NCI-H774 (cell line): ENCODE measurements at regions not wholly inside any gene's neighbourhood (a gene's known extent, or its start where the extent isn't known, plus 50 kb on each side); places are given as distances from the start of the nearest gene placed in this dataset.

Experiments
- DNase-seq: peaks from one replicate; lab custom pipeline; 2025; lab: John Stamatoyannopoulos, UW

DNA sequence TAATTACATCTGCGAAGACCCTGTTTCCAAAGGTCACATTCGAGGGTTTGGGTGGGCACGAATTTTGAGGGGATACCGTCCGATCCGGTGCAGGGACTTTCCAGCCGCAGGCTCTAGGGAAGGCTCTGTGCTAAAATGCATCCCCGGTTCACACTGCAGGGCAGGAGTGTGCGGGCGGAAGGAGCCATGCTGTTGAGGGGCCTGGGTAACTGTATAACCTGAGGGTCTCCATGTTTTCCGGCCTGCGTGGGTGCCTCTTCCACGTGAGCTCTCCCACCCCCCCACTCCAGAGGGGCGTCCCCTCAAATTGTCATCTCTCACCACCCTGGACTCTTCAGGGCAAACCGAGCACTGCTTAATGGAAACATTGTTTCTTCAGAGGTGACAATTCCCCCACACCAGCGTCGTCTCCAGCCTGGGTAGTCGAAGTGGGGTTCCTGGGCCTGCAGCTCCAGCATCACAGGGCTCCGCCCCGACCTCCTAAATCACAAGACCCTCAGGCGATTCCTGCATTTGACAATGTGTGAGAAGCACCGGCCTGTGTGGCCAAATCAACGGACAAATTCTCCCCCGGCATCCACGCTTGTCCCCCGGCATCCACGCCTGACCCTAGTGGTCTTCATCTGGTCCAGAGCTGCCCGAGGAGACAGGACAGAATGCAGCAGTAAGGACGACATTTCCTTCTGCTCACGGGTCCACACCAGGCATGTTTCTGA, 51.2 kb downstream of the FOXL3 start:
- no peak for DNase-seq

DNA sequence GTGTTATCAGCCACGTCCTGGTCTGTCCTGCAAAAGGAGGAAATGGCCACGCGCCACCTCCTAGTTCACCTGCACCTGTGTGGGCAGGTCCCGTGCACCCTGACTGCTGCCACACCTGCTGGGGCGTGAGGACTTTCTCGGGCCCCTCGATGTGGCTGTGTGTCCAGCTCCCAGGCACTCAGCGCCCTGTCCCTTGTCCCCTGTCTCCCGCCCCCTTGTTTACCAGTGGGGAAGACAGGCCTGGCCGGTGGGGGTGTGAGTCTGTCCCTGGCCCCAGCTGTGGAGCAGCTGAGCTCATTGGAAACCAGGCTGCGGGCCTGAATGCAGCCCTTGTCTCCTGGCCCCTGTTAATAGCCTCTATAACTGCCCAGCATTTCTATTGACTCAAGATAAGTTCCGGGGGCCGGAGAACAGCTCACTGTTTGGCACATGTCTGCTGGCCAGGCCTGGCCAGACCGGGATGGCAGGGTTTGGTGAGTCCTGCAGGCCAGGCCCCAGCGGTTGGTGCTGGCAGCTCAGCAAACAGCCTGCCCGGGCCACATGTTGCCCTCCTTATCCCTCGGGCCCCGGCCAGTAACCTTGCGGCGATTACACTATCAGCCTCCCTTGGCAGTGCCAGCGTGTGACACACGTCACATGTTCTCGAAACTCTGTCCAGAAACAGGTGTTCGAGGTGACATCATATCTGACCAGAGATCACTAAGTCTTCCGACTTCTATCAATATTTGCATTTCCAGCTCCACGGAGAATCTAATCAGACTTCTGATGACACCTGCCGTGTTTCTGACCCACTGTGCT, 52.1 kb downstream of the FOXL3 start:
- no peak for DNase-seq

DNA sequence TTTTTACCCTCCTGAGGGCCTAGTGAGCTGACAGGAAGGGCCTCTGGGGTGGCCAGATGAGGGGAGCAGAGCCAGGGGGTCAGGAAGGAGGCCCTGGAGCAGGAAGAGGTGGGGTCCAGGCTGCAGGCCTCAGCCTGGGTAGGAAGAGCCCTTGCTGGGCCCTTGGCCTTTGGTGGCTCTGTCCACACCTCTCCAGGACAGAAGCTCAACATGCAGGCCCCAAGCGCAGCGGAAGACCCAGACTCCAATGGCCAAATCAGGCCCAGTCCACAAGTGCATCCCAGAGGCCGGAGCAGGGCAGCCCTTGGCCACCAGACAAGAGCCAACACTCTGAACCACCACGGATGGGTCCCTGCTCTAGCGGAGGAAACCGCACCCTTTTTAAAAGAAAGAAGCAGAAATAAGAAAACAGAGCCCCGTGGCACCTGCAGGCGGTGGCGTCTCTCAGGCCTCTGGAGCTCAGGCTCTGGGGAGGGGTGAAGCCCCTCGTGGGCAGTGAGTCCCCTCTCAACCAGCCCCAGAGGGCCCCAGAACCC, 52.8 kb downstream of the FOXL3 start:
- DNase-seq = no peak

DNA sequence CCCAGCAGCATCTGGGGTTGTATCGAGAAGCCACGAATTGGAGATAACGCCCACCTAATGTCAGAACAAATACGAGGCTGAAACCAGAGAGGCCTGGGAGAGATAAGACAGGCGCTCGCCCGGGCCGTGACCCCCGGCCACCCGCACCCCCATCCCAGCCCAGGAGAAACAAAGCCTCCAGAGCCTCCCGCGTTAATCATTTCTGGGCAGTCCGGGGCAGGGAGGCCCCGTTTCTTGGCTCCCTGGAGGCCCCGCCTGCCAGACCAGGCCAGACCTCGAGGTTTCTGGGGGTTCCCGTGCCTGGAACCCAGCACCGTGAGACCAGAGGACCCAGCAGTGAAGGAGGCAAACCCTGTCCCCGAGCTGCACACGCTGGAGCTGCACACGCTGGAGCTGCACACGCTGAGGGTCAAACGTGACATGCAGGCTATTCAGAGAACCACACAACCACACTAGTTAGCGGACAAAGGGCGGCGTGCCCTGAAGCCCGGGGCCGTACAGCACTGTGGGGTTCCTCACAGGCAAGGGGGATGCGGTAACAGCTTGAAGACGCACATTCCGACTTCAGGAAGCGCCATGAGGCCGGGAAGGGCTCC, 53.4 kb downstream of the FOXL3 start:
- DNase-seq = no peak

DNA sequence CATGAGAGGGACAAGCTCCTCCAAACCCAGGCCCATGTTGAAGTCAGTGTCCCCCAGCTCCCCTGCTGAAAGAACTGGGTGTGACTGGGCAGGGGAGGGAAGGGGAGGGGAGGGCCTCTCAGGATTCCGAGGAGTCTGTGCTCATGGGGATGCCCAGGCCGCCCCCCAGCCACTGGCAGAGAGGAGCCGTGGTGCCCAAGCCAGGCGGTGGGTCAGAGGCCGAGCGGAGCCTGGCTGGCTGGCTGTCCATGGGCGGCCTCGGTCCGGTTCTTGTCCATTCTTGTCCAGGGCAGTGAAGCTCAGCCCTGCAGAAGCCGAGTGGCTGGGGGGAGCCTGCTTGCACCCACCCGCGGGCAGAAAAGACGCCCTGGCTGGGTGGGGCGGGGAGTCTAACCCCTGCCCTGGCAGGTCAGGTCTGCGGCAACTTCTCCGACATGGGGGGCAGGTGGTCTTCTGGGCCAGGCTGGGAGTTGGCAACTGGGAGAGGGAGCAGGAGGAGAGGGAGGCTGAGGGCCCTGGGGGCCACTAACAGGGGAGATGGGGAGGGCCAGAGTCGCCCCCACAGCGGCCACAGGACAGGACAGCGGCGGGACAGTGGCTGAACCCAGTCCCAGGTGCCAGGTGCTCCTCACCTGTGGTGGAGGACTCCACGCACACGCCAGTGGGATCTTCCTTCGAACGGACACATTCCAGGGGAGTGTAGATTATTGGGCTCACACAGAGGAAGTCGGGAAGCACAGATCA, 54.1 kb downstream of the FOXL3 start:
- DNase-seq = no peak

DNA sequence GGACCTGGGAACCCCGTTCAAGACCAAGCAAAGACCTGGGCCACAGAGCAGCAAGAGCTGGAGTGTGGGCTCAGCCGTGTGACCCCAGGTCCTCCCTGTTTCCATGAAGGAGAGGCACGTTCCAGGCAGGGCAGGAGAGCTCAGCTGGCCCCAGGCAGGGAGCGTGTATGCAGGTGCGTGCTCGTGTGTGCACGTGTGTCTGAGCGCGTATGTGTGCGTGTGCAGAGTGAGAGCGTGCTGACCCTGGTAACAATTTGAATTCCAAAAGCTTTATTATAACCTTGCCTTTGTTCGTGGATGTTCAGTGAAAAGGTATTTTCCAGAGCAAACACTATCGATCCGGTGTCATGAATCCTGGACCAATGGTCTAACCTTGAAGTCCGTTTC, 54.6 kb downstream of the FOXL3 start:
- DNase-seq = no peak

DNA sequence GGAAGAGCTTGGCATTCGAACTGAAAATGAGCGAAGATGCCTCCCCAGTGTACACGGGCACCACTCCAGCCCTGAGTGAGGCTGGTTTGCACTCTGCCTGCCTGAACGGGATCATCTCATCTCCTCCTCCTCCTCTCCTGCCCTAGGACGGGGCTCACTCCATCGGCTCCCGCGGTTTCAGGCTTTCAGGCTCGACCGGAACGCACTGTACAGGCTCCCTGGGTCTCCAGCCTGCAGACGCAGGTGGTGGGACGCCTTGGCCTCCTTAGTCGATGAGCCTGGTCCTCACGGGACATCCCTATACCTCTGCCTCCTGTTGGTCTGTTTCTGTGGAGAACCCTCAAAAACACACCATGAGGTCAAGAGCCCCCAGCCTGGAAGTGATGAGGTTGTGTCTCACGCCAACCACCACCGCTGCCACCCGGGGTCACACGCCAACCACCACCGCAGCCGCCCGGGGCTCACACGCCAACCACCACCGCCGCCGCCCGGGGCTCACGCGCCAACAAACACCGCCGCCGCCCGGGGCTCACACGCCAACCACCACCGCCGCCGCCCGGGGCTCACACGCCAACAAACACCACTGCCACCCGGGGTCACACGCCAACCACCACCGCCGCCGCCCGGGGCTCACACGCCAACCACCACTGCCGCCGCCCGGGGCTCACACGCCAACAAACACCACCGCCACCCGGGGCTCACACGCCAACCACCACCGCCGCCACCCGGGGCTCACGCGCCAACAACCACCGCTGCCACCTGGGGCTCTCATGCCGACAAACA, 56.3 kb downstream of the FOXL3 start:
- no peak for DNase-seq

DNA sequence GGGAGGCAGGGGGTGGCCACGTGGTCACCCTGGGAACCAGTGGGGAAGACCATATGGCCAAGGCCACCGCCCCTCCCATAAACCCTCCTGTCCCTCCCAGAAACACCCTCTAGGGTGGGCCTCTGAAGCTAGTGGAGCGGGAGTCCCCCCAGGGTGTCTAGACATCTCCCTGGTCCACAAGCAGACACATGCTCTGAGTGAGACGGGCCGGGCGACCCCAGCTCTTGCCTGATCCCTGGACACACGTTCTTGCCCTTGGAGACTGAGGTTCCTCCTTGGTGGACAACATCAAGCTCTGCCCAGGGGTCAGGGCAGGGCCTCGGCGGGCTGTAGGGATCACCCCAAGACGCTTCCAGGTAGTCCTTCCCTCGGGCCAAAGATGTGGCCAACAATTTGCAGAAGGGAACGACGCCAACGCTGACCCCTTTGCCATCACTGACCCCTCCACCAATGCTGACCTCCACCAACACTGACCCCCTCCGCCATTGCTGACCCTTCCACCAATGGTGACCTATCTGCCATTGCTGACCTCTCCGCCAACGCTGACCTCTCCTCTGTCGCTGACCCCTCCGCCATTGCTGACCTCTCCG, 57.1 kb downstream of the FOXL3 start:
- no peak for DNase-seq

DNA sequence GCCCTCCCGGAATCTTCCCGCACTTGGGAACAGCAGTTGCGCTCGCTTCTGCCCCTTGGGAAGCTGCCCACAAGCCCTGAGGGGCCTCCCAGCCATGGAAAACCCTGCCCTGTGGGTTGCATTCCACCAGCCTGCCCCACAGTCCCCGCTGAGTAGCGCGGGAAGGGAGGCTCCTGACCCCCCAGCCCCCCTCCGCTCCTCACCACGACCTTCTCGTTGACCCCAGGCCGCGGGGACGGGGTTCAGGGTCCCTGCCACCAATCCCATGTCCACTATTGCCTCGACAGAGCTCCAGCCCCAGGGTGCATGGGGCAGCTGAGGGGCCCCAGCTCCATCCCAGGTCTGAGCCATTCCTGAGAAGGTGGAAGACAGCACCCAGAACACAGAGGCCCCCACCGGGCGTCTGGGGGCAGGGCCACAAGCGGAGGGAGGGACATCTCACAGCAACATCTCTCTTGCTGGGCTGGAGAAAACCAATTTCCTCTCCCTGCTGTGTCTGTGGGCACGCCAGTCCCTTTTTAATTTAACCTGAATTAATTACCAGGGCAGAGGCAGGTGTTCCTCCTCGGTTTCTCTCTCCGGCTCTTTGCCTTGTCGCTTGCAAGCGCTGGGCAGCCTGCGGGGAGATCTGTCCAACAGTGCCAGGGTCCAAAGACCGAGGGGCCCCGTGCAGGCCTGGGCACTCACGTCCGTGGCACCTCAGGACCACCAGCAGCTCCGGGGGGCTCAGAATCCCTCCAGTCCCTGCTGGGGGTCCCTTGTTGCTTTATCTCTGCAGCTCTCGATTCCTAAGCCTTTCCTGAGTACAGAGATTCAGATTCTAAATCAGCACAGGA, 57.9 kb downstream of the FOXL3 start:
- DNase-seq = no peak

DNA sequence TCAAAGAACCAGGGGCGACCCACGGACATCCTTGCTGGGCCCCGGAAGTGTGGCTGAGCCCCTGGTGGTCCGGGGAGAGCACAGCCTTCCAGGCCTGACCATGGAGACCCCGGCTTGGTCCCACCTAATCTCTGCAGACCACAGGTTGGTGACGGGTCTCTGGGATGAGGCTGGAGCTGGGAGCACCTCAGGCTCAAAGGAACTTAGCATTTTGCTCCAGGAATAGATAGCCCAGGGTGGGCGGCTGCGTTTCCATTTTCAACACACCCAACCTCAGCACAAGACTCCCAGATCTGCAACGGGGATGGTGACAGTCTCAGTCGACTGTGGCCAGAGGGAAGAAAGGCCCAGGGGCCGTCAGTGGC, 58.5 kb downstream of the FOXL3 start:
- DNase-seq = no peak

DNA sequence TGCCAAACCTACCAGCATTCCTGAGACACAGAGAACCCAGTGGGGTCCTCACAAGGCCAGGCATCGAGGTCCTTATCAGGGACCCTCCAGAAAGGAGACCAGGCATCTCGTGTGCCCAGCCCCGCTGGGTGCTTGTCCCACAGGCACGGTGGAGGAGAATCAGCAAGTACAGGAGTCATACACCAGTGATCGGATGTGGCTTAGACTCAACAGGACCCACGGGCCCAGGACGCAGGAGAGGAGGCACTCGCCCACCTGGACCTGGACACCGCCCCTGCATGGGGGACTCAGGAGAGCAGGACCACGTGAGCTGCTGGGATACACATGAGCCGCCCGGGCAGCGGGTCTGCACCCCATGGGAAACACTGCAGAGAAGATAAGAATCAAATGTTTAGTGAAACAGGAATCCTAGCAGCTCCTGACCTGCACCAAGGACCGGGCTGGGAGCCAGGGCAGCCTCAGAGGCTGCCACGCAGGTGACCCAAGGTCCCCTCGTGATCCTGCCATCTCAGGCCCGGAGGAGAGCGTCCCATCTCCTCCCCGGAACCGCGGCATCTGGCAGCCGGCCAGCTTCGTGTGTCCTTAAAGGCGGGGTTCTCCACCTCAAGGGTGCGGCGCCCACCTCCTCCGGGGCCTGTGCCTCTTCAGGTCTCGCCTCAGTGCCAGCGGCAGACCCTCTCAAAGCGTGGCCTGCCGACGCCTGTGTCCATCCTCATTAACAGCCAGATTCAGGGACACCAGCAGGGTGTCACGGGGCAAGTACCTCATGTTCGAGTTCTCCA, 59.2 kb downstream of the FOXL3 start:
- no peak for DNase-seq

DNA sequence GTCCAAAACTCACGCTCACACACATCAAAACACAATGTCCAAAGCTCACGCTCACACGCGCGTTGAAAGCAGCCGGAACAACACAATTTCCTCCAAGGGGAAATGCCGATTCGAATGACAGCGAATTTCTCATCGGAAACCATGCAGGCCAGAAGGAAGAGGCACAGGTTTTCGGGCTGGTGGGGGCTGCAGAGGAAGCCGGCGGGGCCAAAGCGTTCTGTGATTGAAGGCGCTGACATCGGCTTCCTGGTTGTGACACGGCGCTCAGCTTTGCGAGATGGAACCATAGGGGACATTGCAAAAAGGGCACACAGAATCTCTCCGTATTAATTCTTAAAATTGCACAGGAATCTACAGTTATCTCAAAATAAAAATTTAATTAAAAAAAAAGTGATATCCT, 61.3 kb downstream of the FOXL3 start:
- no peak for DNase-seq

DNA sequence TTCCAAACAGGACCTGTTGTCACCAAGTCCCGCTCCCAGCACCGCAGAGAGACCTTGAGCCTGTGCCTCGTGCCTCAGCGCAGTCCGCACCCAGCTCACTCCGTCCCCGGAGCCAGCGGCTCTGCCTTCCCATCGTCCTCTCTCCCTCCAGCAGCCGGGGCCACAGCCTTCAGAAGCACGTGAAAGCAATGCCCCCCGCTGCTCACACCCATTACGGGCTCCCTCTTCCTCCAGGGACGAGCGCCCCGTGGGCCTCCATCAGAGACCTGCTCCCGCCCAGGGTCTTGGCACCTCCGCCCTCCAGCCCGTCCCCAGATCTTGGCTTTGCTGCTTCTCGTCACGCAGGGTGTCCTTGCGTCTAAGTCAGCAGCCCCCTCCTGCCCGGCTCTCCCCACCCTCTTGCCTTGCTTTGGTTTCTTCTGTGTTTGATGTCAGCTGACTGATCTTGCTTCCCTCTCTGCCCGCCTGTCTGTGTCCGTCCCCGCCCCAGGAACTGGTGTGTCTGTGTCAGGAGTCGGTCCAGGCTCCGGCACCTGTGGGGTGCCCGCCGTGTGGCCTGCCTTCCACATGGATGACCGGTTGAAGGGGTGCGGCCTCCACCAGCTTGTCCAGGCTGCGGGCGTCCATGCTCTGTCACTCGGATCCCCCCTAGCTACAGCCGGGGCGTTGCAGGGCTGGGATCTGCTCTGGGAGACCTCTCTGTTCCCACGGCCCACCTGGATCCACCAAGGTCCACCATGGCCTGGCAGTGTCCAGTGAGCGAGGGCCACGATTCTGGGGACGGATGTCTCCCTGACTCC, 61.9 kb downstream of the FOXL3 start:
- DNase-seq = no peak

DNA sequence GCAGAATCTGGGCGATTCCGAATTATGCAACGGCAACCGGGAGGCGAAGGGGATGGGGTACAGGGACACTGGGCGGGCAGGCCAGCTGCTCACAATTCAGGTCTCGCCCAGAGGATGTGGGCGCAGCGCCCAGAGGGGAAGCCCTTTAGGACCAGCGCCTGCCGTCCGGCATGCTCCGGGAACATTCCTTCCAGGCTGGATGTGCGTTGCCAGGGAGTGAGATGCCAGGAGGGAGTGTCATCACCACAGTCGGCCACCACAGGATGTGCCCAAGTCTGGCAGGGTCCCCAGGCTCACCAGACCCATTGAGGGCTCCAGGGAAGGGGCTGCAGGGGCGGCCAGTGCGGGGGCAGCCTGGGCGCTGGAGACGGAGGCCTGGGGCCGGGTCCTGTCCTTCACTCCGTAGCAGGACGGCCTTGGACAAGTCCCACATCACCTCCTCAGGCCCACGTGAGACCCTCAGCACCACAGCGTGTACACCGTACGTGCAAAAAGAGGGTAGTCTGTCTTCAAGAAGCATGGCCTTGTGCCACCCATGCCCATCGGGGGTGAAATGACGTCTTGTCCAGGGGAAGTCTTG, 63.9 kb downstream of the FOXL3 start:
- no peak for DNase-seq

DNA sequence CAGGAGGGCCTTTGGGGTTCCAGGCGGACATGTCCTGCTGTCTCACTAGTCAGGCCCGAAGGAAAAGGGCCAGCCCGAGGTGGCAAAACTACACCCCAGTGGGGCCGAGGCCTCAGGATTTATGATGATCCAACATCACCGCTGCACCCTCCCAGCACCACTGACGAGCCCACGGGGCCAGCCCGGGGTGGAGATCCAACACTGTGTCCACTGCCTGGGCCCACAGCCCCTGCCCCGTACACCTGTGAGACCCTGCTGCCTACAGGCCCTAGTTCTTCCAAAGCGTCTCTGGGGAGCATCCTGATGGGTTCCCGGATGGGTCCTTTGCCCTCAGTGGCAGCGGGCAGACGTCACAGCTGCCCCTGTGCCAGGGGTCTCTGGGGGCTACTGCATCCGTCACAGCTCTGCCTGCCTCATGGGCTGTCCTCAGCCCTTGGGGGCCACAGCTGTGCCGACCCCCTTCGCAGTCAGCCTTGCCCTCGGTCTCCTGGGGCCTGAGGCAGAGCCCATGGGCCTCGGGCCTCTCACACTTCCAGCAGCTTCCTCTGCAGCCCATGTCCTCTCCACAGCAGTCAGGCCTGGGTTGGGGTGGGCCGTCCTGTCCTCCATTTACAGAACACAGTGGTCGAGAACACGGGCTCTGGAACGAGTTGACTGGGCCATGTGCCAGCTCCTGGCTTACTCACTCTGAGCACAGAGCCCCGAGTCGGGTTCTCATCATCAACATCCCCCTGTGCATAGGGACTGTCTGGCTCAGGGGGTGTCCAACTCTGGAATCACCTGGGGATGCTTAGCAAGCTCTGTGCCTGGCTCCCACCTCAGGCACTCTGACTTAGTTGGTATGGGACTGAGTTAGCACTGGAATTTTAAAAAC, 64.9 kb downstream of the FOXL3 start:
- DNase-seq = no peak

DNA sequence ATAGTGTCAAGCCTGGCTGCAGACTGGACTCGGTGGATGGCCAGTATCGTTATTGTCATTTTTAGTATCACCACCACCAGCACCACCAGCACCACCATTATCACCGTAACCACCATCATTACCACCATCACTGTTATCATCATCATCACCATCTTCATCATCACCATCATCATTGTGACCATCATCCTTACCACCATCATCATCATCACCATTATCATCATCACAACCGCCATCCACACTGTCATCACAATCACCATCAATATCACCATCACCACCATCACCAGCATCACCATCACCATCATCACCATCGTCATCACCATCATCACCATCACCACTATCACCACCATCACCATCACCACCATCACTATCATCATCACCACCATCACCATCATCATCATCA, 65.6 kb downstream of the FOXL3 start:
- DNase-seq = no peak

DNA sequence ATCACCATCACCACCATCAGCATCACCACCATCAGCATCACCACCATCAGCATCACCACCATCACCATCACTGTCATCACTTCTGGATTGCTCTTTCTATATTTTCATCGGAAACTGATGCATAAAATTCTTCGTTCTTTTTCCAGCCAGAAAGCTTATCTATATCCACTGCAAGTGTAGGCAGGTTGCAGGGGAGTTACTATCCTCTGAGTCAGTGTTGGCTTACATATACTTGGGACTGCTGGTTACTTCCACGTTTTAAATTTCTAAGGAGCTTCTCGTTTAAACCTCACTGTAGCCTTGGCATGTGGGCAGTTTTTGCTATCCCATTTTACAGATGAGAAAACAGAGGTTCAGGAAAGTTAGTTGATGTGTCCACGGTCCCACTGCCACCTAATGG, 66.1 kb downstream of the FOXL3 start:
- no peak for DNase-seq
